Thyroid gland (tissue), 4 donors: ENCODE measurements at regions not wholly inside any gene's neighbourhood (a gene's known extent, or its start where the extent isn't known, plus 50 kb on each side); places are given as distances from the start of the nearest gene placed in this dataset.
"Not testable (repeated sequence)": the region's sequence is repeated elsewhere in the genome, so short reads cannot be mapped to it uniquely, and the experiment has no call there.

Source experiments
- DNase-seq, 2 donors: peaks; one replicate each; pipeline ENCODE4 v3.0.0-alpha.2; 2019
- H3K27ac ChIP-seq, 3 donors: fragments of 200-600 bp; sonication (generic); 1 replicate in 2 of 3; 2 replicates in 1 of 3; pipeline ENCODE4 v1.5.1; 2016 to 2019; ENCODE audit warnings: mild to moderate bottlenecking in 1 of 3, moderate library complexity in 1 of 3
- H3K27me3 ChIP-seq: fragments of 200-600 bp; sonication (generic); one replicate; pipeline ENCODE4 v1.5.1; 2019
- H3K36me3 ChIP-seq, 2 donors: fragments of 200-600 bp; sonication (generic); one replicate each; pipeline ENCODE4 v1.5.1; 2016 to 2019
- H3K4me1 ChIP-seq, 2 donors: fragments of 200-600 bp; sonication (generic); one replicate each; pipeline ENCODE4 v1.5.1; 2017 to 2019
- H3K4me3 ChIP-seq, 3 donors: fragments of 200-600 bp; sonication (generic); replicated peaks in 1 of 3; 1 replicate in 2 of 3; 2 replicates in 1 of 3; pipeline ENCODE4 v1.5.1; 2016; ENCODE audit warnings: mild to moderate bottlenecking in 1 of 3
- H3K9me3 ChIP-seq: fragments of 200-600 bp; sonication (generic); one replicate; pipeline ENCODE4 v1.5.1; 2017
- POLR2A ChIP-seq, 2 donors: fragments of 450-650 bp; IDR thresholded peaks; one replicate each; pipeline ENCODE4 v1.6.1; 2017; ENCODE audit warnings: antibody characterized with exemption in 2 of 2, mild to moderate bottlenecking in 2 of 2, moderate library complexity in 1 of 2
- WGBS, 2 donors: methylation state at CpG; one replicate each; pipeline ENCODE4 v1.1.5; 2017; 5-methylcytosine and 5-hydroxymethylcytosine counted together
- intact Hi-C: fragments of 100-400 bp; cut with DNase I; formaldehyde crosslinking; loops from one replicate; pipeline ENCODE4 v1.15.1; 2023
- TF ChIP-seq, protein P1 (sequence below), 6 experiments: fragments of 200-600 bp in 3 of 6; fragments of 450-650 bp in 3 of 6; sonication (generic) in 3 of 6; IDR thresholded peaks; one replicate each; pipeline ENCODE4 v1.5.1; 2016 to 2019; ENCODE audit warnings: antibody characterized with exemption in 6 of 6, mild to moderate bottlenecking in 2 of 6, inconsistent platforms in 1 of 6, moderate library complexity in 1 of 6

DNA sequence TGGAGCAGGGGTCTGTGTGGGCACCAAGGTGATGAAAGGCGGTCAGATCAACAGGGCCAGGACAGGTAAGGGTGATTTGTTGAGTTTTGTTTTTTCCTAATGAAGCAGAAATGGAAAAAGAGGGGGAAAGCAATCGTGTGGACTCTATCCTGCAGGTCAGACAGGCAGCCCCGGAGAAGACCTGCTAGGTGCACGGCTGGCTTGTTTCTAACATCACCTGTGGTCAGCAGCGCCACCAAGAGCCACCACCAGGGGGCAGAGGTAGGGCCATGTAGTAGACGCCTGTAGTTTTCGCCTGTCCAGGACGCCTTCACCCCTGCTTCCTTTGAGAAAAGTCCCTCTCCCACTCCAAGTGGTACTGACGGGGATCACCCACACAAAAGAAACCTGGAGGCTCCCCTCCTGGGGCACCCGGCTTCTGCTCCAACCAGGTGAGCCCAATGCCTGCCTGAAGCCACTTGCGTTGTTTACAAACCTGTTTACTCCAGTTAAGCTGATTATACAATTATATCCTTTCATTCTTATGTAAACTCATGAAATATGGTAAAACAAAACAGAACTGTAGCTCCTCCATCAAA lies 54.2 kb upstream of the SEC14L1 start:
- peak; percentile 94 for DNase-seq
- intact Hi-C loops = loop anchor here (5.0 kb wide), 1 partner anchor 161 kb away; no protein-coding TSS in a partner anchor
- 18 to 19% methylated on average over 10 to 11 of the region's 11 CpGs for WGBS, 2 donors
- Histone ChIP-seq H3K27me3 (no peaks in the 10 kb centered on the region), H3K36me3 (peaks cover 7 to 9% of the 10 kb centered on the region in 2 donors), H3K4me3 (no peak overlapping the region), H3K9me3 (no peaks in the 10 kb centered on the region), H3K4me1 (peaks cover 16 to 28% of the 10 kb centered on the region in 2 donors), H3K27ac (no peak overlapping the region)
- TF ChIP-seq, protein P1, sequence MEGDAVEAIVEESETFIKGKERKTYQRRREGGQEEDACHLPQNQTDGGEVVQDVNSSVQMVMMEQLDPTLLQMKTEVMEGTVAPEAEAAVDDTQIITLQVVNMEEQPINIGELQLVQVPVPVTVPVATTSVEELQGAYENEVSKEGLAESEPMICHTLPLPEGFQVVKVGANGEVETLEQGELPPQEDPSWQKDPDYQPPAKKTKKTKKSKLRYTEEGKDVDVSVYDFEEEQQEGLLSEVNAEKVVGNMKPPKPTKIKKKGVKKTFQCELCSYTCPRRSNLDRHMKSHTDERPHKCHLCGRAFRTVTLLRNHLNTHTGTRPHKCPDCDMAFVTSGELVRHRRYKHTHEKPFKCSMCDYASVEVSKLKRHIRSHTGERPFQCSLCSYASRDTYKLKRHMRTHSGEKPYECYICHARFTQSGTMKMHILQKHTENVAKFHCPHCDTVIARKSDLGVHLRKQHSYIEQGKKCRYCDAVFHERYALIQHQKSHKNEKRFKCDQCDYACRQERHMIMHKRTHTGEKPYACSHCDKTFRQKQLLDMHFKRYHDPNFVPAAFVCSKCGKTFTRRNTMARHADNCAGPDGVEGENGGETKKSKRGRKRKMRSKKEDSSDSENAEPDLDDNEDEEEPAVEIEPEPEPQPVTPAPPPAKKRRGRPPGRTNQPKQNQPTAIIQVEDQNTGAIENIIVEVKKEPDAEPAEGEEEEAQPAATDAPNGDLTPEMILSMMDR (IDR thresholded peaks at IDR 0.05) = peak; percentile 74 to 90 (median 86)
- no peak for TF ChIP-seq POLR2A (IDR thresholded peaks at IDR 0.05)

DNA sequence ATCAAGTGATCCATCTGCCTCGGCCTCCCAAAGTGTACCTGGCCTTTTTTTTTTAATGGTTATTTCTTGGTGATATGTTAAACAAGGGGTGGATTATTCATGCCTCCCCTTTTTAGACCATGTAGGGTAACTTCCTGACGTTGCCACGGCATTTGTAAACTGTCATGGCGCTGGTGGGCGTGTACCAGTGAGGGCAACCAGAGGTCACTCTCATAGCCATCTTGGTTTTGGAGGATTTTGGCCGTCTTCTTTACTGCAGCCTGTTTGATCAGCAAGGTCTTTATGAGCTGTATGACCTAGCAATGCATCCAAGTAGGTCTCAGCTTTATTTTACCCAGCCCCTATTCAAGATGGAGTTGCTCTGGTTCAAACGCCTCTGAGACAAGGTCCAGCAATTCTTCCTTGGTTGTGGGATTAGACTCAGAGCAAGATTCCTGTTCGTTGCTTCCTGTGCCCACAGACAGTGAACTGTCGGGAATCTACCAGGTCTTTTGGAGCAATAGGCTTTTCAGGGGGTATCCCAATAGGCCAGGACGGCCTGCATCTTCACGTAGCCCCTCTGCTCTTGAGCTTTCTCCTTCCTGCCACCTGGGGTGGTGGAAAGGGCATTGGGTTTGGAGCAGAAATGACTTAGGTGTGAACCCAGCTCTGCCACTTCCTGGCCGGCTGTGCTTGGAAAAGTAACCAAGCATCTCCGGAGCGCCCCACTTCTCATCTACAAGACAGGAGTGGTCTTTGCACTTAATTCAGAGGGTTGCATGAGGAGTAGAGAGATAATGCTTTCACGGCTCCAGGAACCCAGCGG lies 52.9 kb upstream of the SEC14L1 start:
- WGBS, 2 donors = 66 to 68% methylated on average over 16 of the region's 16 CpGs

DNA sequence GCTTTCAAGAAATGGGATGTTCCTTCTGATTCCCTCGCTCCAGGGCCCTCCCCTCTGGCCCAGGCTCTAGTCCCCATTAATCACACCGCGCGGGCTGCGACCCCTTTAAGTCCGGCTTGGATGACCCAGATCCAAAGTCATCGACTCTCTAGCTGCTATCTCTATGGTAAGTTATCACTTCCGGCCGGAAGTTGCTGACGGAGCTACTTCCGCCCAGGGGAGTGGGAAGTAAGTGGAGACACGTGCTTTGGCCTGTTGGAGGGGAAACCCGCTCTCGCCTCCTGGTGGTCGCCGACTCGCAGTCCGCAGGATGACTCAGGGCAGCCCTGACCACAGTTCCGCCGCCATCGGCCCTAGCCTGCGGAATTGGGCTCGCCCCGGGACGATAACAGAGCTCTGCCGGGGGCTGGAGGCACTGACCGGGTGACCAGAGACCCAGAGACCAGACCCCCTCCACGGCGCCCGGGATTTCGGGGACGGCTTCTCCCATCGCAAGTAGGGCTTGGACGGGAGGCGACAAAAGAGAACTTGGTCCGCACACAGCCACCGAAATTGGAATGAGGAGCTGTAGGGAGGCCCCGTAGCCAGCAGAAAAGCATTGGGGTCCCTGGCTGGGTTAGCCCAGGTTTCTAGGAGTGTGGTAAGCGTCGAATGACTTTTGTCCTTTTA lies 52.2 kb upstream of the SEC14L1 start:
- Histone ChIP-seq H3K27ac (peak overlapping the region; percentile 72 to 80 (median 73)), H3K27me3 (no peaks in the 10 kb centered on the region), H3K36me3 (peaks cover 14 to 21% of the 10 kb centered on the region in 2 donors), H3K9me3 (no peaks in the 10 kb centered on the region), H3K4me3 (peak overlapping the region; percentile 47 to 64 (median 64)), H3K4me1 (peaks cover 16 to 28% of the 10 kb centered on the region in 2 donors)
- peak in 1 of 2 donors; percentile 62 for TF ChIP-seq POLR2A (IDR thresholded peaks at IDR 0.05)
- TF ChIP-seq, protein P1 (IDR thresholded peaks at IDR 0.05) = peak; percentile 35 to 64 (median 46)
- peak; percentile 89 for DNase-seq
- intact Hi-C loops = loop anchor here (5.0 kb wide), 1 partner anchor 159 kb away; no protein-coding TSS in a partner anchor
- WGBS, 2 donors = 2 to 8% methylated on average over 10 to 26 of the region's 40 CpGs

More for the DNA sequence above, 52.9 kb upstream of the SEC14L1 start:
- H3K27me3 ChIP-seq = no peaks in the 10 kb centered on the region
- DNase-seq = no peak
- H3K36me3 ChIP-seq = peaks cover 7 to 14% of the 10 kb centered on the region in 2 donors
- TF ChIP-seq, protein P1 (IDR thresholded peaks at IDR 0.05) = no peak
- TF ChIP-seq POLR2A (IDR thresholded peaks at IDR 0.05) = no peak
- H3K27ac ChIP-seq = peak overlapping the region; percentile 72 to 80 (median 73)
- intact Hi-C loops = loop anchor here (5.0 kb wide), 1 partner anchor 159 kb away; no protein-coding TSS in a partner anchor
- peak overlapping the region; percentile 47 to 64 (median 64) for H3K4me3 ChIP-seq
- no peaks in the 10 kb centered on the region for H3K9me3 ChIP-seq
- peaks cover 16 to 28% of the 10 kb centered on the region in 2 donors for H3K4me1 ChIP-seq

DNA sequence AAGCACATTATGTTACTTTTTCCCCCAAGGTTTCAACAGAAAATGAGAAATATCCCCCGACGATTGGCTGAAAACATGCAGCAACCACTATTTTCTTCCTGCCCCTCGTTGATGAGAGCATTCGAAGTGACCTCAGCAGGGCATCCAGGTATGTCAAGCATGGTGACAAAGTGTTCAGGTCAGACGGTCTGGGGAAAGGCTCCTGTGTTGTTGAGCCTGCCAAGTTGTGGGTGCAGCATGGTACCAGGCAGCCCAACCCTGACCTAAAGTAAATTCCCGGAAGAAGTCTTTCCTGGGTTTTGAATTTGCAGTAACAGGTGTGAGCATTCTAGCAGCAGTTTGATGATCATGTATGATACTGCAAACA lies 51.7 kb upstream of the SEC14L1 start:
- Histone ChIP-seq H3K4me3 (peak overlapping the region; percentile 47 to 64 (median 64)), H3K27me3 (no peaks in the 10 kb centered on the region), H3K4me1 (peaks cover 16 to 28% of the 10 kb centered on the region in 2 donors), H3K9me3 (no peaks in the 10 kb centered on the region), H3K27ac (peak overlapping the region; percentile 72 to 80 (median 73)), H3K36me3 (peaks cover 20 to 27% of the 10 kb centered on the region in 2 donors)
- peak in 1 of 2 donors; percentile 41 for DNase-seq
- intact Hi-C loops = loop anchor here (5.0 kb wide), 1 partner anchor 158 kb away; no protein-coding TSS in a partner anchor
- WGBS, 2 donors = 5 to 11% methylated on average over 6 of the region's 6 CpGs
- no peak for TF ChIP-seq POLR2A (IDR thresholded peaks at IDR 0.05)
- TF ChIP-seq, protein P1 (IDR thresholded peaks at IDR 0.05) = no peak

DNA sequence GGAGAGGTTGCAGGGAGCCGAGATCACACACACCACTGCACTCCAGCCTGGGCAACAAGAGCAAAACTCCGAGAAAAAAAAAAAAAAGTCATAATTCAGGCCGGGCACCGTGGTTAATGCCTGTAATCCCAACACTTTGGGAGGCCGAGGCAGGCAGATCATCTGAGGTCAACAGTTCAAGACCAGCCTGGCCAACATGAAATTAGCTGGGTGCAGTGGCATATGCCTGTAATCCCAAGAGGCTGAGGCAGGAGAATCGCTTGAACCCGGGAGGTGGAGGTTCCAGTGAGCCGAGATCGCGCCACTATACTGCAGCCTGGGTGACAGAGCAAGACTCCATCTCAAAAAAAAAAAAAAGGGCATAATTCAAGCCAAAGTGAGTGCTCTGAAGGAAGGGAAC lies 50.8 kb upstream of the SEC14L1 start:
- Histone ChIP-seq H3K36me3 (peaks cover 28 to 32% of the 10 kb centered on the region in 2 donors), H3K4me1 (peaks cover 16 to 28% of the 10 kb centered on the region in 2 donors)

More for the DNA sequence above, 50.8 kb upstream of the SEC14L1 start:
- not testable (repeated sequence) for H3K27me3 ChIP-seq, H3K27ac ChIP-seq, DNase-seq, H3K4me3 ChIP-seq, H3K9me3 ChIP-seq
- intact Hi-C loops = loop anchor here (5.0 to 10.0 kb wide), 3 partner anchors 125 to 405 kb away; no protein-coding TSS in a partner anchor
- WGBS, 2 donors = 78 to 87% methylated on average over 10 of the region's 10 CpGs
